NCI-H2081 (cell line): ENCODE measurements at regions not wholly inside any gene's neighbourhood (a gene's known extent, or its start where the extent isn't known, plus 50 kb on each side); places are given as distances from the start of the nearest gene placed in this dataset.
"Not testable (repeated sequence)": the region's sequence is repeated elsewhere in the genome, so short reads cannot be mapped to it uniquely, and the experiment has no call there.

Experiments
- DNase-seq, 2 experiments: peaks; one replicate each; lab custom pipeline; 2025; lab: John Stamatoyannopoulos, UW

DNA sequence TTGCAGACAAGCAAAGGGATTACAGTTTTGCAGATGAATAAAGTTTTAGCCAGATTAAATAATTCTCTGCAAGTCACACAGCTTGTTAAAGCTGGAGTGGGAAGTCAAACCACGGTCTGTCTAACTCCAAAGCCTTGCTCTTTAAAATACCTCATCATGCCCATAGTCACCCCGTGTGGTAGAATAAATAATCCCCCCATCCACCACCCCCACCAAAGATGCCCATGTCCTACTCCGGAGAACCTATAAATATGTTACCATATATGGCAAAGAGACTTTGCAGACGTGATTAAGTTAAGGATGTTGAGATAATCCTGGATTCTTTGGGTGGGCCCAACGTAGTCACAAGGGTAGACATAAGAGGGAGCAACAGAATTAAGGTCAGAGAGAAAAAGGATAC is 118.7 kb downstream of the BEND2 start:
- no peak for DNase-seq

DNA sequence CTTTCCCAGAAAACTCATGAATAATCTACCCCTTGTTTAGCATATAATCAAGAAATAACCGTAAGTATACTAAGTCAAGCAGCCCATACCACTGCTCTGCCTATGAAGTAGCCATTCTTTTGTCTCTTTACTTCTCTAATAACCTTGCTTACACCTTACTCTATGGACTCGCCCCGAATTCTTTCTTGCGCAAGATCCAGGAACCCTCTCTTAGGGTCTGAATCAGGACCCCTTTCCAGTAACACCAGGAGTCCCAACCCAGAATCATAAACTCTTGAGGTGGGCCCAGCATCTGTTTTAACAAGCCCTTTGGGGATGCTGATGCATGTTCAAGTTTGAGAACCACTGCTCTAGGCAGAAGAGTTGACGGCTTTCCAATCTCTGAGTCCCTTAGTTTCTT is 119.6 kb downstream of the BEND2 start:
- DNase-seq: no peak

DNA sequence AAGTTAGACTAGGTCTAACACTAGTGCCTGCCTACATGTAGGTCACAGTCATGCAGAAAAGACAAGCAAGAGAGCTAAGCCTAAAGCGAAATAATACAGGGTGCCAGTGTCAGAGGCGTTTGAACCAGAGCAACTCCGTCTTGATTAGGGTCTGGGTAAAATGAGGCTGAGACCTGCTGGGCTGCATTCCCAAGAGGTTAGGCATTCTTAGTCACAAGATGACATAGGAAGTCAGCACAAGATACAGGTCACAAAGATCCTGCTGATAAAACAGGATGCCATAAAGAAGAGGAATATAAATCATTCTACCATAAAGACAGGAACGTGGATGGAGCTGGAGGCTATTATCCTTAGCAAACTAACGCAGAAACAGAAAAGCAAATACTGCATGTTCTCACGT is 120.9 kb downstream of the BEND2 start:
- DNase-seq: peak in 1 of 2 experiments; percentile 7

DNA sequence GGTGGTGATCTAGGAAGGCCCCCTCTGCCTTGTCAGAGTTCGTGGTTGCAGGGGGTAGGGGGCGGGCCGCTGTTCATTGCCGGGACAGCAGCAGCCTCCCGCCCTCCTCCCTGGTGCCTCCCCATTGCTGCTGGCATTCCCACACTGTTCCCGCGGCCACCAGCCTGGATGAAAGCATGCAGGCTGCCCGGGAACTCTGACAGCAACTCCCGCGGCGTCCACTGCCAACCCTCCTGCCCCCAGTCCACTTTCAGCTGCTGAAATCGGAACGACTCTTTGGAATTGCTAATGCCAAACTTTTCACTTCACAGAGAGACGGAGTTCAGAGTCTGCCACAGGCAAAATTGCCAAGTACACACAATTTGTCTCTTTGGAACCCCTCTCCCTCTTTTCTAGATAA is 121.9 kb downstream of the BEND2 start:
- no peak for DNase-seq

DNA sequence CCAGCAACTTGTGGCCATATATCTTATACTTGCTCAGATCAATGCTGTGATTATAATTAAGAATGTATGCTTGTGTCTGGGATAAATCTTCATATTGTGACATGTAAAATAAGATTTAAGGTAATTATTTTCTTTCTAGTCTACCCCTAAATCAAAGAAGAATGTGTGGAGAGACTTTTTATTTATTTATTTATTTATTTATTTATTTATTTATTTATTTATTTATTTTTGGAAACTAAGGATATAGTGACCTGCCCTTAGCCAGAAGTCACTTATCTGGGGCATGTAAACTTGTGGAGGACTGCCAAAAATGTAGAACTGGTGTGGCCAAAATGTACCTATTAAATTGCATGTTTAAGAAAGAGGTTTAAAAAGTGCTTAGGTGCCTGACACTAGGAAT is 144.3 kb downstream of the BEND2 start:
- no peak for DNase-seq

DNA sequence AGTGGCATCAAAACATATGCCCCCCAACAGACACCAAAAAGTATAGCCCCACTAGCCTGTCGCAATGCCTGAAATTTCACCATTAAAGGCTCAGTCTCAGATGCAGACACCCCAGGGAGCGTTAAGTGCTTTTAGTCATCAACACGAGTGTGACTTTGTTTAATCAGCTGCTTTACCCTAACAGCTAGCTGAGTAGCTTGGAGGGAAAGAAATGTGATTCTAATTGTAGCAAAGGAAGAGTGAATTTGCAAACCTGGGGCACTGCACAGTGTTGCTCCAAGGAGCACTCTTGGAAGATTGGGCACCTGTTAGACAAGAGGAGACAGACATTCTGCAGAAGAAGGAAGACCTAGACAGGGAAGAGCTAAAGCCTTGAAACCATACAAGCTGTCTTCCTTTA is 145.1 kb downstream of the BEND2 start:
- DNase-seq: peak; percentile 33 to 86

DNA sequence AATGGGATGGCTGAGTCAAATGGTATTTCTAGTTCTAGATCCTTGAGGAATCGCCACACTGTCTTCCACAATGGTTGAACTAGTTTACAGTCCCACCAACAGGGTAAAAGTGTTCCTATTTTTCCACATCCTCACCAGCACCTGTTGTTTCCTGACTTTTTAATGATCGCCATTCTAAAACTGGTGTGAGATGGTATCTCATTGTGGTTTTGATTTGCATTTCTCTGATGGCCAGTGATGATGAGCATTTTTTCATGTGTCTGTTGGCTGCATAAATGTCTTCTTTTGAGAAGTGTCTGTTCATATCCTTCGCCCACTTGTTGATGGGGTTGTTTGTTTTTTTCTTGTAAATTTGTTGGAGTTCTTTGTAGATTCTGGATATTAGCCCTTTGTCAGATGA is 152.6 kb downstream of the BEND2 start:
- DNase-seq: not testable (repeated sequence)

DNA sequence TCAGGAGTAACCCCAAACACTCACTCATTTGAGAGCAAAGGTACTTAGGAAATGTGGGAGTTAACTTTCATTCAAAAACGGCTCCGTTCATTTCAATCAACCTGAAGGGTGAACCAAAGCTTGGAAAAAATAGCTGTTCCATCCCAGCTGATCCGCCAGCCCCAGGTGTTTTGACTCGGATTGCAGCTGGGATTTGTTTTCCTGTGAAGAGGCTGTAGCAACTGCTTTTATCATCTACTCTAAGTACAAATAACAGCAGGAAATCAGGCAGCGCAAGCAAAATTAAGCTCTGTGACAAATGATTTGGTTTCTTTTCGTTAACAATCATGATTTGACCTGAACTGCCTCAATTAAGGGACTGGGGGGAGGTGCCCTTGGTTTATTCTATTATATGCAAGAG is 154.7 kb downstream of the BEND2 start:
- peak; percentile 36 to 77 for DNase-seq

DNA sequence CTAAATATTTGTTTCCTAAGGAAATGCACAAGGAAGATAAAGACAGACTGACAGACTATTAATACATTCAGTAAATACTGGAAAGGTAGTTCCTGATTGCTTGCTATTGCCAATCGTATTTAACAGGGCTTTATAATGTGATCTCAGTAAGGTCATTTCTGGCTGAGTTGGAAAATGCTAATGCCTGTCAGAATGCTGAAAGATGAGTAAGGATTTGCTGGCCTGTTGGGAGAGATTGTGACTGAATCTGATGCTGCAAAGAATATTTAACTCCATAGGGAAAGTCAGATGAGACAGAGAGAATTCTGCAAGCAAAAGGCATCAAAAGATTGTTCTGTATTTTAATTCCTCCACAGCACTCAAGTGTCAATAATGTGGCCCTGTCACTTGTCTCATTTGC is 169.0 kb downstream of the BEND2 start:
- DNase-seq: no peak

DNA sequence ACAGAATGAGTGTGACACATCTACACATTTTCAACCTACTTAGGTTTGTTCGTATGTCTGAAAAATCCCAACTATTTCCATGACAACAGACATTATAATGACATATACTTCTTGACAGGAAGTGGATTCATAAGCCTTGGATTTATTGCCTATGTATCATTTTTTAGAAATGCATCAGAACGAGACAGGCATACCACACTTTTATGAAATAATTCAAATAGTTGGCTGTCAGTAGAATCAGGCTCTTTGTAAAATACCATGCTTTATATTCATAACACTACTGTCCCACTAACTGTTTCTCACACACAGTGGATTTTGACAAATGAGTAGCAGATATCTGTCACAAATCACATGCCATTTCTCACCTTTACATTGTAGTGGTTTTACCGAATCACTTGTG is 173.2 kb downstream of the BEND2 start:
- DNase-seq: no peak

DNA sequence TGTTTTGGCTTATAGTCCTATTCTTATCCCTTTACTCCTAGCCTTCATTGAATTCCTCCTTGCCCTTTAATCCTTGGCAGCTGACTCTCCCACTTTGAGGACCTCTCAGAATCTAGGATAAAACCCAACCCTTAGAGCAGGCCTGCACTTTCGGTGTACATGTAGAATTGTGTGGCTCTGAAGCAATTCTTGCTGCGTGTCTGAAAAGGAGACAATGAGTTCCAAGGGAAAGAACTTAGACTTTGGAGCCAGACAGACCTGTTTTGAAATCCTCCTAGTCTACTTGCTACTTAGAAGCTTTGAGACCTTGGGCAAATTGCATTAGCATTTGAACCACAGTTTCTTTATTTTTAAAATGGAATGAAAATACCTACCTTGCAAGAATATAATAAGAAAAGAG is 175.2 kb downstream of the BEND2 start:
- no peak for DNase-seq

DNA sequence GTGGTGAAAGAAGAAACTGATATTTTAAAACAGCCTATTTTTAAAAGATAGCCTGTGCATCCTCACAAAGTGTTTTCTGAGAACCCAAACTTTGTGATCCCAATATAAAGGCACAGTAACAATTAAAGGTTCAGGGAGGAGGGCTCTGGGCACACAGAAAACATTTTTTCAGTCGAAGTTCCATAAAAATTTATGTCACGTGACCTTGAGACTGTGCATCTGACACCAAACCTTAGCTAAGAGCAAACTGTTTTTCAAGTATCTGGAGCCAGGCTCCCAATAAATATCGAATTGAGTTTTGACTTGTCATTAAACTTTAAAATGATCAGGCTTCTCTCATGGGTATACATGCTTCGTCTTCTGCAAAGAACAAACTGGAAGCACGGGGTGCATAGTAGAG is 177.9 kb downstream of the BEND2 start:
- DNase-seq: no peak

DNA sequence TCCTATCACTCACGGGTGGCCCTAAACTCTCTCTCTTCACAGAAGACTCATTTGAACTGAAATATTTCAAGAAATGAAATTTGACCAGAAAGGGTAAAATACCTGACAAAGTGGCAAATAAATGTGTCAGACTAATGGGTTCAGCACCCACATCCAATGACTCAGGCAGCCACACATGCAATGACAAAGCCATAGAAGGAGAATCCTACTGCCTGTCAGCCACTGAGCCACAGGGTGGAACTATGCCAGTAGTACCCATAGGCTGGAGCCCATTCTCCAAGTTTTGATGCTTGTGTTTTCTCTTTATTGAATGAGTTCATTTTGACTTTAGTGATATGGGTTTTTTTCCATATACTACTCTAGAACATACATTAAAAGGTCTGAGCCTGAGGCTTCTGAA is 179.0 kb downstream of the BEND2 start:
- DNase-seq: no peak

DNA sequence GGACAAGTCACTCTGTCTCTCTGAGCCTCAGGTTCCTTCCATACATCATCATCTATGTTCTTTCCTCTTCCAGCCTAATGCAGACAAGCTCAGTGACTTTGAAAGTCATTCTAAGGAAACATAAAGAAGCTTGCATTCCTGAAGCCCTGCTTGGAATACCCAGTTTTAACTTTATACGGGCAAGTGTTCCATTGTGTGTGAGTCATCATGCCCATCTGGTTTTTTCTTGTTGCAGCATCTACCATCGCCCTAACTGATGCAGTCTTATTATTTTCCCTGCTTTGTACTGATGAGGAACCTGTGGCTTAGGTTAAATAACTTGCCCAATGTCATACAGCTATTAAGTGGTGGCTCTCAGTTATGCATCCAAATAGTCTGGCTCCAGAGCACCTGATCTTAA is 177.9 kb upstream of the RAI2 start:
- DNase-seq: no peak

DNA sequence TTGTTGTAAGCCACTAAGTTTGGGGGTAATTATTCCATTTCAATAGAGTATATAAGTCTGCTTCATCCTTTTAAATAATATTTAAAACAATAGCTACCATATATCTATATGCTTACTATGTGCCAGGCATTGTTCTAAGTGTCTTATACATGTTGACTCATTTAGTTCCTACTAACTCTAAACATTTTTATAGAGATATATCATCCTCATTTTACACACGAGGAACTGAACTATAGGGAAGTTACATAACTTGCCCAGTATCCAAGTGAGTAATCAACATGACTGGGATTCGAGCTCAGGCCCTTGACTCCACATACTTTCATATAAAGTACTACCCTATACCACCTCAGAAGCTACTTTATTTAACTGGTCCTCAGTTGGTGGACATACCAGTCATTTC is 175.3 kb upstream of the RAI2 start:
- DNase-seq: no peak

DNA sequence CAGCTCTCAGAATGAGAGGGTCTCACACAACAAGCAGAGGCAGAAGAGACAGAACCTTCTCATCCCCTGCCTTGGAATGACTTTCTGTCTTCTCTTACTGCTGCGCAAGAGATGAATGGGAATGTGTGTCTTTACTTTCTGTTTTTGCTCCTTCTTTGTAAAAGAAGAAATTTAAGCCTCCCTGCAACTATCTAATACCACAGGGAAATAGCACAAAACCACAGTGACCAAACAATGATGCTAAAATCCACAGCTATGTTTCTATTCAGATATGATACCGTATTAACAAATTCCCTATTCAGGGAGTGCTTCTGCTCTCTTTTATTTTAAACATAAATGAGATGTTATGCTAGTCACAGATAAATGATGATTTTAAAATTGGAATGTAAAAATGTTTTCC is 173.8 kb upstream of the RAI2 start:
- DNase-seq: no peak

DNA sequence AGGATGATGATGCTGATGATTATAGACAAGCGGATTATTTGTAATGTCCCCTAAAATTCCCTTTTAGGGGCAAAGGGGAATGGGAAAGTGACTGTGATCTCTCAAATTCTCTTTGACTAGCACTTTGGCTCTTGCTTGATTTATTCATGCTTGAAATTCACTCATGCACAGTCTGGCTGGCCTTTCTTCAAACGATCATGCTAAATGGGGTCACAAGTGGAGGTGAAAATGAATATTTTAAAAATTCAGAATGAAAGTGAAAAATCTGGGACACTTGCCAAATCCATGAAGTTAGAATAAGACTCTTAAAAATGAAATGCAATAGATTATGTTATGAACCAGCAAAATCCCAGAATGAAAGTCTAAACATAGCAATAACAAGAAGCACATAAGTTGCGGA is 173.4 kb upstream of the RAI2 start:
- DNase-seq: no peak

DNA sequence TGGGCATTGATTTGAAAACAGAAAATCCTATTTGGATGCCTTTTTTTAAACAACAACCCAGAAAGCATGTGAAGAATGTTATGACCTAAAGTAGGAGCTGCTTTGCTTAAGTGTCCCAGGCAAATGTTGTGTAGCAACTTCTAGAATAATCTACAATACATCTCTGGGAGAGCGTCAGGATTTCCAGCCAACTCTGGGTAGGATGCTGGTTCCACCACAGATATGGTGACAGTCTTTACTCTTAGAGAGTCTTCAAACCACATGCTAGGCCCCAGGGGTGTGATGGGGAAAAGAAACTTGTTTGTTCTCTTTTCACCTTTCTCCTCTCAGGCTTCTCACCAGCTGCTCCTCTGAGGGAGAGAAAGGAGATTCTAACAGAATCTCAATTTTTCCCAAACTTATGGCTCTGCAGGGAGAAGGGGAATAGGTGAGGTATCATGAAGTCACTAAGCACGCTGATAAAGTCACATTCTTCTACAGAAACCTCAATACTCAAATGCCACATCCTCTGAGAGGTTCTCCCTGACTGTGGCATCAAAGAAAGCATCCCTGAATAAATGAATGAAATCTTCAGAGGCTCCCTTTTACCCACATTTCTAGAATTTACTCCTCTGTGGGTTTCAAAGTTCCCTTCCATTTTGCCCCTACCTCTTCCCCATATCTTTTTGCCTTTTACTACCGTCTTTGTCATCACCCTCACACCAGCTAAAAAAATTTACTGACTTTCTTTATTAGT is 171.6 kb upstream of the RAI2 start:
- DNase-seq: no peak

DNA sequence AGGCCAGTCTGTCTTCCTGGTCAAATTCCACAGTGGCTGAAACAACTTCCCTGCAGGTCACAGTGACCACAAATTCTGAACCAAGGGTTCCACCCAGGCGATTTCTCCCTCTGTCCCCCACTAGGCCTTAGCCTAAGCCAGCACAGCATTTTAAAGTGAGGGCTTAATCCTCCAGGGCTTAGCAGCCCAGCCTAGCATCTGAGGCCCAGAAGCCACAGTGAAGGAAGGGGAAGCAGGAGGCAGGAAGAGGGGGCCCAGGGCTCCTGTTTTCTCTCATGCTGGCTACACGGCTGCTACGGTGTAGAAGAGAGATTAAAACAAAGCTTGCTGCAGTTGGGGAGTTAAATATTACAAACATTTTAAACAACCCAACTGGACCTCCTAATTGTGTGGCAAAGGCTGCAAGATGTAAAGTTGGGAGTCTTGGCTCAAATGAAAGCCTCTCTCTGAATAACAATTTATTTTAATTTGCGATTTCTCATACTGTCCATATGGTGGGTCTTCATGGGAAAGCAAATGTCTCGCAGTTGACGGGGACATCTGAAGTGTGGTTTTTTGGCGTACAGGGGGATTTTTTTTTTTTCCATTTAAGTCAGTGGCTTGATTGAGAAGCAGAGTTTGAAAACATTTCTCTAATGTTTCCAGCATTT is 170.8 kb upstream of the RAI2 start:
- DNase-seq: no peak

DNA sequence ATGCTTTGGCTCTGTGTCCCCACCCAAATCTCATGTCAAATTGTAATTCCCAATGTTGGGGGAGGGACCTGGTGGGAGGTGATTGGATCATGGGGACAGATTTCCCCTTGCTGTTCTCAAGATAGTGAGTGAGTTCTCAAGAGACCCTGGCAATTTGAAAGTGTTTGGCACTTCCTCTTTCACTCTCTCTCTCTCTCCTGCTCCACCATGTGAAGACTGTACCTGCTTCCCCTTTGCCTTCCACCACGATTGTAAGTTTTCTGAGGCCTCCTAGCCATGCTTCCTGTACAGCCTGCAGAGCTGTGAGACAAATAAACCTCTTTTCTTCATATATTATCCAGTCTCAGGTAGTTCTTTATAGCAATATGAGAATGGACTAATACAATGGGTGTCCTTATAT is 169.6 kb upstream of the RAI2 start:
- DNase-seq: not testable (repeated sequence)

DNA sequence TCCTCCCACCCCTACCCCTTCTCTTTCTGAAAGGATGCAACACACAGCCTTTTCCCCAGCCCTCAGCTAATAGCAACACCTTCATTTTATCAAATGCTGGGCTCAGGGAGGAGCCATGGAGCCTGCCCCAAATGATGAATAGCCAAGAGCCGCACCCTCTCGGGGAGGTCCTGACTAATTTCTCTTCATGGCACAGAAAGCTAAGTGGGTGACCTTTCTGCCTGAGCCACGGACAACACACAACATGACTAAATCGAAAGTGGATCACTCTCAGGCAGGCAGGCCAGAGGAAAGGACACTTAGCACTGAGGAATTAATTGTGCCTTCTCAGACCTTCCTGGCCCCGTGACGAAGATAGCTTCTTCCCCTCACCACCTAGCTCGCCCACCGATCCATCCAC is 165.1 kb upstream of the RAI2 start:
- DNase-seq: no peak

DNA sequence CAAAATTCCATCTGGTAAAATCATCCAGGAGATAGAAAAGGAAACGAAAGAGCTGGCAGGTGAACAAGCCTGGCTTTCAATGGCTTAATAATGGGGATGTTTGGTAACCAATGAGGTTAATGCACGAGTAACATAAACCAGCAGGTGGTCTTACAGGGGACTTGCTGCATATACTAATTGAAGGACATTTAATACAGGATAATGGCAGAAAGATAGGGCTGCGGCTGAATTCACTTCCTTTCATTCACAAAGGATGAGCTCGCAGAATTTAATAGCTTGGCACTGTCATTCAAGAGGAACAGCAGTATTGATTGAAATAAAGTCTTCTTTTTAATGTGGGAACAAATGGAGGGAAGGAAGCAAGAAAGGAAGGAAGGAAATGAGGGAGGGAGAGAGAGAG is 156.3 kb upstream of the RAI2 start:
- peak; percentile 48 to 82 for DNase-seq

DNA sequence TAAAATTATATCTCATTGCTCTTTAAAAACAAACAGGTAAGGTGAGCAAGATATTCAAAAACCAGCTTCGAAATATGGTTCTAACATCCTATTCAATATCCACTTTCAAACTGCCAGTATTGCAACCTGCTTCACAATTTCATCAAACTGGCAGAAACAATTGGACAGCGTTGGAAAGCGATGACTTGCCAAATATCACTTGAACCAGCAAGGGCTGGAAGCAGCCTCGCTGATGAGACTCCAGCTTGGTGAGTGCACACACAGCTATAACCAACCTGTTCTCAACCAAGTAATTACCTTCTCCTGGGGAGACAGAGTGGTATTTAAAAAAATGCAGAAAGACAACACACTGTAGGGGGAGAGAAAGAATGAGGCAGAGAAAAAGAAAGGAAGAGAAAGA is 155.8 kb upstream of the RAI2 start:
- DNase-seq: peak in 1 of 2 experiments; percentile 31

DNA sequence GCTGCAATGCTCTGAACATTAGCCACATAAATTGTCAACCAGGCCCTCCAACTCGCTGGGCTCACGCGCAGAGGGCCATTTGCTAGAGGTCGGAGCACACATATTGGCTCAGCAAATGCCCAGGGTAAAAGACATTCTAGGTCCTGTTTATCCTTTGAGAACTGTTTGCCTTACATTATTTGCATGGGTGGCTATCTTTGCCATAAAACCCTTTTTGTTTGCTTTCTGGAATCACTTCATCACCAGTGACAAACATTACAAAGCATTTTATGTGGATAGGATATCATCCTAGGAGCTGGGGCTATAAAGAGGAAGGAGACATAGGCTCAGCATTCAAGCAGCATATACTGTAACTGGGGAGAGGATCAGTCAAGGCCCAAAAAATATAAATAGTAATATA is 149.2 kb upstream of the RAI2 start:
- peak; percentile 8 to 79 for DNase-seq
